Left lung (tissue), 4 donors: ENCODE measurements at regions not wholly inside any gene's neighbourhood (a gene's known extent, or its start where the extent isn't known, plus 50 kb on each side); places are given as distances from the start of the nearest gene placed in this dataset.

Experiments
- ATAC-seq: fragments of 200-7000 bp; cut with Tn5 transposase; one replicate; pipeline ENCODE4 v1.9.1; 2020; ENCODE audit warnings: moderate library complexity
- DNase-seq, 4 donors: peaks; one replicate each; pipeline ENCODE4 v3.0.0-alpha.2; 2013 to 2020
- H3K27ac ChIP-seq, 2 donors: fragments of 200-600 bp; sonication (generic) in 1 of 2; one replicate each; pipeline versions ENCODE4 v1.5.0 to v1.8.0; 2020 to 2021
- H3K27me3 ChIP-seq, 2 donors: fragments of 200-600 bp; sonication (generic) in 1 of 2; one replicate each; pipeline versions ENCODE4 v1.5.0 to v1.8.0; 2020 to 2021
- H3K36me3 ChIP-seq, 2 donors: fragments of 200-600 bp; sonication (generic) in 1 of 2; one replicate each; pipeline versions ENCODE4 v1.5.0 to v1.8.0; 2020 to 2021
- H3K4me1 ChIP-seq, 2 donors: fragments of 200-600 bp; one replicate each; pipeline ENCODE4 v1.8.0; 2021
- H3K4me3 ChIP-seq, 2 donors: fragments of 200-600 bp; sonication (generic) in 1 of 2; one replicate each; pipeline versions ENCODE4 v1.5.0 to v1.8.0; 2020 to 2021; ENCODE audit warnings: mild to moderate bottlenecking in 1 of 2
- H3K9me3 ChIP-seq, 2 donors: fragments of 200-600 bp; sonication (generic) in 1 of 2; one replicate each; pipeline versions ENCODE4 v1.5.0 to v1.8.0; 2020 to 2021
- intact Hi-C, 2 donors: fragments of 100-400 bp; cut with DNase I; formaldehyde crosslinking; loops; one replicate each; pipeline versions ENCODE4 v1.11.2 to v1.14.2; 2022
- TF ChIP-seq, protein P1 (sequence below), 2 donors: fragments of 200-600 bp; sonication (generic) in 1 of 2; IDR thresholded peaks; one replicate each; pipeline versions ENCODE4 v1.5.0 to v1.8.0; 2021; ENCODE audit warnings: antibody characterized with exemption in 2 of 2
- donor health status: DM: no; HTN: yes; CAD: no.
- donor health status: DM: no; HTN: no; CAD: no.

GRCh38 chr6:167574431-167575151, 249.7 kb downstream of the TTLL2 start:
- intact Hi-C loops, result no loop called here
- TF ChIP-seq, protein P1, sequence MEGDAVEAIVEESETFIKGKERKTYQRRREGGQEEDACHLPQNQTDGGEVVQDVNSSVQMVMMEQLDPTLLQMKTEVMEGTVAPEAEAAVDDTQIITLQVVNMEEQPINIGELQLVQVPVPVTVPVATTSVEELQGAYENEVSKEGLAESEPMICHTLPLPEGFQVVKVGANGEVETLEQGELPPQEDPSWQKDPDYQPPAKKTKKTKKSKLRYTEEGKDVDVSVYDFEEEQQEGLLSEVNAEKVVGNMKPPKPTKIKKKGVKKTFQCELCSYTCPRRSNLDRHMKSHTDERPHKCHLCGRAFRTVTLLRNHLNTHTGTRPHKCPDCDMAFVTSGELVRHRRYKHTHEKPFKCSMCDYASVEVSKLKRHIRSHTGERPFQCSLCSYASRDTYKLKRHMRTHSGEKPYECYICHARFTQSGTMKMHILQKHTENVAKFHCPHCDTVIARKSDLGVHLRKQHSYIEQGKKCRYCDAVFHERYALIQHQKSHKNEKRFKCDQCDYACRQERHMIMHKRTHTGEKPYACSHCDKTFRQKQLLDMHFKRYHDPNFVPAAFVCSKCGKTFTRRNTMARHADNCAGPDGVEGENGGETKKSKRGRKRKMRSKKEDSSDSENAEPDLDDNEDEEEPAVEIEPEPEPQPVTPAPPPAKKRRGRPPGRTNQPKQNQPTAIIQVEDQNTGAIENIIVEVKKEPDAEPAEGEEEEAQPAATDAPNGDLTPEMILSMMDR (IDR thresholded peaks at IDR 0.05), result no peak
- Histone ChIP-seq H3K4me1 (peaks cover 3% of the 10 kb centered on the region in 2 donors), H3K27ac (no peak overlapping the region), H3K9me3 (no peaks in the 10 kb centered on the region), H3K27me3 (no peaks in the 10 kb centered on the region), H3K4me3 (no peak overlapping the region), H3K36me3 (no peaks in the 10 kb centered on the region)
- peak in 2 of 4 donors; percentile 32 to 78 for DNase-seq
- ATAC-seq, result peak; percentile 34

GRCh38 chr6:167575158-167575696, 250.3 kb downstream of the TTLL2 start:
- intact Hi-C loops, result no loop called here
- Histone ChIP-seq H3K4me3 (no peak overlapping the region), H3K4me1 (peaks cover 3% of the 10 kb centered on the region in 2 donors), H3K27me3 (no peaks in the 10 kb centered on the region), H3K27ac (no peak overlapping the region), H3K36me3 (no peaks in the 10 kb centered on the region), H3K9me3 (no peaks in the 10 kb centered on the region)
- DNase-seq (peak in 1 of 4 donors; percentile 57), ATAC-seq (no peak)
- TF ChIP-seq, protein P1 (IDR thresholded peaks at IDR 0.05), result no peak

DNA sequence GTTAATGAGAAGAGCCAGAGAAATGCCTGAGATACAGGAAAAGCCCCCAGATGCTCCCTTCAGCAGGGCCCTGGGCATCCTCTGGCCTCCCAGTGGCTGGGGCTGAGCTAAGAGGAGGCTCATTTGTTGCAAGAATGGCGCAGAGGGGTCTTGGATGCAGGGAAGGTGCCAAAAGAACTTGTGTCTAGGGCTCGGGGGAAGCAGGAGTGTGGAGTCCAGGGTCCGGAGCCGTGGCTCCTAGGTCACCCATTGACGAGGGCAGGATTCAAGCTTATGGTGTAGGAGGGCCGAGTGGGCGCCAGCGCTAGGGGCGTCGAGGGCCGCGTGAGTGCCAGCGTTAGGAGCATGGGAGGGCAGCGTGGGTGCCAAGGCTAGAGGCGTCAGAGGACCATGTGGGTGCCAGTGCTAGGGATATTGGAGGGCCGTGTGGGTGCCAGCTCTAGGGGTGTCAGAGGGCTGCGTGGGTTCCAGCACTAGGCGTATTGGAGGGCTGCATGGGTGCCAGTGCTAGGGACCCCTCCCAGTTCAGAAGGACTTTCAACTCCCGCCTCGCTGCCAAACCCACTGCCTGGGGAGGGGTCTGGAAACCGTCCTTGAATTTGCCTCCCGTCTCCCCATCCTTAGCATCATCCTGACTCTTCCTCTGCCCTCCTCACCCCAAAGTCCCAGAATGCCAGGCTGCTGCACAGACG, 250.5 kb upstream of the AFDN start:
- Histone ChIP-seq H3K27me3 (no peaks in the 10 kb centered on the region), H3K9me3 (no peaks in the 10 kb centered on the region), H3K27ac (no peak overlapping the region), H3K4me1 (peaks cover 3% of the 10 kb centered on the region in 2 donors), H3K4me3 (no peak overlapping the region), H3K36me3 (no peaks in the 10 kb centered on the region)
- DNase-seq, result peak in 1 of 4 donors; percentile 55
- ATAC-seq, result no peak
- TF ChIP-seq, protein P1 (IDR thresholded peaks at IDR 0.05), result no peak
- intact Hi-C loops, result no loop called here

DNA sequence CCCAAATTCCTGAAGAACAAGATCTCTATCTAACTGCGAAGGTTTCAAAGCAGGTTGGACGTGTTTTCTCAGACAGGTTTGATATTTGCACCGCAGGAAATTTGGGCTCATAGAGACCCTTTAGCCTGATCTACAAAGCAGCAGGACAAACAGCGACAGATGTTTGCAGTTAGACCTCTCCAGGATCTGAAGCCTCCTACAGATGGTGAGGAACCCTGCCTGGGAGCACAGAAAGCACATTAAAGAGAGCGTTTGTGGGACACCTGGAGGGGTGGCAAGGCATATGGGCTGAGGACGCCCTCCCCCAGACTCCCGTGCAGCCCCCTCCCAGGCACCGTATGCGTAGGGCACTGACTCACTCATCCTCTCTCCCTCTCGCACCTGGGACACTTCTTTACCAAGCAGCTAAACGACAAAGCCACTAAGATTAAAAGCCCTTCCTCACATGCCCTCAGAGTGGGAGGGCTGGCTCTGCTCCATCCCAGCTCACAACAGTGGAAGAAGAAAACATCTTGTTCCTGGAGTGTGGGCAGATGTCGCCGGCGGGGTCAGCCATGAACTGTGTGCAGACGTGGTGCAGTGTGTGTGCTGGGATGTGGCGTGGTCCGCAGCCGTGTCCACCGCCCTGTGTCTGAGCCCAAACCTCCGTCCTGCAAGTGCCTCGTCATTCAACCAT, 249.7 kb upstream of the AFDN start:
- ATAC-seq (no peak), DNase-seq (peak in 1 of 4 donors; percentile 59)
- Histone ChIP-seq H3K9me3 (no peaks in the 10 kb centered on the region), H3K27me3 (no peaks in the 10 kb centered on the region), H3K36me3 (no peaks in the 10 kb centered on the region), H3K4me3 (no peak overlapping the region), H3K4me1 (peaks cover 3% of the 10 kb centered on the region in 2 donors), H3K27ac (no peak overlapping the region)
- intact Hi-C loops, result no loop called here
- TF ChIP-seq, protein P1 (IDR thresholded peaks at IDR 0.05), result no peak
